Natural killer cell (primary cell): ENCODE measurements at regions not wholly inside any gene's neighbourhood (a gene's known extent, or its start where the extent isn't known, plus 50 kb on each side); places are given as distances from the start of the nearest gene placed in this dataset.

Source experiments
- ATAC-seq, 3 donors: fragments of 150-1000 bp in 2 of 3; fragments of 200-7000 bp in 1 of 3; cut with Tn5 transposase; 1 replicate in 1 of 3; 2 replicates in 2 of 3; pipeline ENCODE4 v1.10.0; 2021; ENCODE audit warnings: mild to moderate bottlenecking in 2 of 3, moderate library complexity in 2 of 3
- DNase-seq, 2 donors: peaks; one replicate each; pipeline versions ENCODE4 v3.0.0 to v3.0.0-alpha.2; 2013 to 2021; ENCODE audit warnings: mixed read lengths in 1 of 2
- H3K27ac ChIP-seq: one replicate; pipeline ENCODE4 v1.5.1; 2013; ENCODE audit warnings: mild to moderate bottlenecking, low read length
- H3K27me3 ChIP-seq: one replicate; pipeline ENCODE4 v1.6.1; 2013; ENCODE audit warnings: low read length; ENCODE audit not compliant: control insufficient read depth, insufficient read depth
- H3K36me3 ChIP-seq: one replicate; pipeline ENCODE4 v1.6.1; 2013; ENCODE audit warnings: low read length; ENCODE audit not compliant: control insufficient read depth, insufficient read depth
- H3K4me1 ChIP-seq: one replicate; pipeline ENCODE4 v1.6.1; 2013; ENCODE audit warnings: low read length; ENCODE audit not compliant: control insufficient read depth, insufficient read depth
- H3K4me3 ChIP-seq: one replicate; pipeline ENCODE4 v1.5.1; 2013; ENCODE audit warnings: low read length
- H3K9me3 ChIP-seq: one replicate; pipeline ENCODE4 v1.6.1; 2013; ENCODE audit warnings: low read length; ENCODE audit not compliant: control insufficient read depth, insufficient read depth
- H3K27ac Mint-ChIP-seq, 2 donors: one replicate each; pipeline ENCODE4 v1.8.0; 2022; ENCODE audit warnings: mild to moderate bottlenecking in 2 of 2, mixed read lengths in 2 of 2, moderate library complexity in 1 of 2
- H3K27me3 Mint-ChIP-seq, 2 donors: one replicate each; pipeline ENCODE4 v1.8.0; 2022; ENCODE audit warnings: low read depth in 2 of 2, mixed read lengths in 2 of 2
- H3K36me3 Mint-ChIP-seq: one replicate; pipeline ENCODE4 v1.8.0; 2022; ENCODE audit warnings: mixed read lengths
- H3K4me1 Mint-ChIP-seq, 2 donors: one replicate each; pipeline ENCODE4 v1.8.0; 2022; ENCODE audit warnings: mixed read lengths in 2 of 2
- H3K4me3 Mint-ChIP-seq: one replicate; pipeline ENCODE4 v1.8.0; 2022; ENCODE audit warnings: mild to moderate bottlenecking, moderate library complexity, mixed read lengths
- H3K9me3 Mint-ChIP-seq, 2 donors: one replicate each; pipeline ENCODE4 v1.8.0; 2022; ENCODE audit warnings: mixed read lengths in 2 of 2
- CTCF ChIP-seq: fragments of 200-600 bp; IDR thresholded peaks from one replicate; pipeline ENCODE4 v1.8.0; 2022; ENCODE audit warnings: antibody characterized with exemption
- WGBS: methylation state at CpG from one replicate; pipeline ENCODE4 v1.1.7; 2013; ENCODE audit warnings: missing lambda C conversion rate; ENCODE audit not compliant: insufficient coverage; 5-methylcytosine and 5-hydroxymethylcytosine counted together
- intact Hi-C: fragments of 100-400 bp; cut with micrococcal nuclease; formaldehyde crosslinking; loops from one replicate; pipeline ENCODE4 v1.14.2; 2022

- no peak for TF ChIP-seq CTCF
- Mint-ChIP-seq H3K27me3 (peaks cover 2 to 31% of the 10 kb centered on the region in 2 donors), H3K9me3 (no peaks in the 10 kb centered on the region), H3K36me3 (no peaks in the 10 kb centered on the region), H3K27ac (no peak overlapping the region), H3K4me1 (no peaks in the 10 kb centered on the region), H3K4me3 (no peak overlapping the region)
- intact Hi-C loops: no loop called here
- no peaks in the 10 kb centered on the region for H3K27me3 ChIP-seq
- no peaks in the 10 kb centered on the region for H3K9me3 ChIP-seq
- ATAC-seq (no peak), DNase-seq (no peak)
- H3K27ac ChIP-seq: no peak overlapping the region
- no peaks in the 10 kb centered on the region for H3K36me3 ChIP-seq
- H3K4me1 ChIP-seq: no peaks in the 10 kb centered on the region
- WGBS: 86% methylated on average over 10 of the region's 10 CpGs
- no peak overlapping the region for H3K4me3 ChIP-seq
Measured at GRCh38 chr13:109497917-109498316, 288.5 kb downstream of the IRS2 start.

- H3K4me1 ChIP-seq: no peaks in the 10 kb centered on the region
- no peak overlapping the region for H3K27ac Mint-ChIP-seq
- no peaks in the 10 kb centered on the region for H3K4me1 Mint-ChIP-seq
- peaks cover 2 to 31% of the 10 kb centered on the region in 2 donors for H3K27me3 Mint-ChIP-seq
- DNase-seq (no peak), ATAC-seq (no peak)
- H3K4me3 ChIP-seq: no peak overlapping the region
- H3K27ac ChIP-seq: no peak overlapping the region
- no peaks in the 10 kb centered on the region for H3K27me3 ChIP-seq
- no peaks in the 10 kb centered on the region for H3K36me3 Mint-ChIP-seq
- WGBS: 68% methylated on average over 7 of the region's 7 CpGs
- intact Hi-C loops: no loop called here
- no peaks in the 10 kb centered on the region for H3K36me3 ChIP-seq
- H3K4me3 Mint-ChIP-seq: no peak overlapping the region
- H3K9me3 ChIP-seq: no peaks in the 10 kb centered on the region
- H3K9me3 Mint-ChIP-seq: no peaks in the 10 kb centered on the region
- TF ChIP-seq CTCF: no peak
Measured at GRCh38 chr13:109496216-109496615, 290.2 kb downstream of the IRS2 start.

GRCh38 chr13:109494925-109495369 is 291.4 kb downstream of the IRS2 start:
- H3K9me3 ChIP-seq: no peaks in the 10 kb centered on the region
- no peaks in the 10 kb centered on the region for H3K27me3 ChIP-seq
- H3K4me3 ChIP-seq: no peak overlapping the region
- DNase-seq (no peak), ATAC-seq (no peak)
- H3K4me3 Mint-ChIP-seq: no peak overlapping the region
- H3K9me3 Mint-ChIP-seq: no peaks in the 10 kb centered on the region
- intact Hi-C loops: no loop called here
- no peaks in the 10 kb centered on the region for H3K4me1 ChIP-seq
- H3K27ac ChIP-seq: no peak overlapping the region
- H3K27ac Mint-ChIP-seq: no peak overlapping the region
- H3K36me3 ChIP-seq: no peaks in the 10 kb centered on the region
- H3K36me3 Mint-ChIP-seq: no peaks in the 10 kb centered on the region
- TF ChIP-seq CTCF: no peak
- WGBS: 87% methylated on average over 7 of the region's 9 CpGs
- peaks cover 2 to 27% of the 10 kb centered on the region in 2 donors for H3K27me3 Mint-ChIP-seq
- no peaks in the 10 kb centered on the region for H3K4me1 Mint-ChIP-seq

GRCh38 chr13:109485136-109485794 is 301.1 kb downstream of the IRS2 start:
- Histone ChIP-seq H3K9me3 (no peaks in the 10 kb centered on the region), H3K4me1 (no peaks in the 10 kb centered on the region), H3K36me3 (no peaks in the 10 kb centered on the region), H3K27me3 (no peaks in the 10 kb centered on the region), H3K4me3 (no peak overlapping the region), H3K27ac (no peak overlapping the region)
- DNase-seq: no peak
- H3K36me3 Mint-ChIP-seq: no peaks in the 10 kb centered on the region
- H3K27me3 Mint-ChIP-seq: peaks cover 0 to 8% of the 10 kb centered on the region in 2 donors
- no peaks in the 10 kb centered on the region for H3K4me1 Mint-ChIP-seq
- intact Hi-C loops: no loop called here
- no peak overlapping the region for H3K4me3 Mint-ChIP-seq
- no peak for ATAC-seq
- H3K27ac Mint-ChIP-seq: no peak overlapping the region
- WGBS: 89% methylated on average over 13 of the region's 13 CpGs
- H3K9me3 Mint-ChIP-seq: no peaks in the 10 kb centered on the region
- no peak for TF ChIP-seq CTCF
